WTC11 (cell line): ENCODE measurements at regions not wholly inside any gene's neighbourhood (a gene's known extent, or its start where the extent isn't known, plus 50 kb on each side); places are given as distances from the start of the nearest gene placed in this dataset.

Experiments
- ATAC-seq: fragments of 200-7000 bp; cut with Tn5 transposase; 2 replicates; pipeline ENCODE4 v1.10.0; 2021; ENCODE audit warnings: mild to moderate bottlenecking, moderate library complexity
- CTCF ChIA-PET: fragments of 300-600 bp; sonication (Branson Sonifier 250); formaldehyde crosslinking; loops from one replicate; lab custom pipeline; 2021; ENCODE audit warnings: antibody characterized with exemption; lab: Charles Lee
- POLR2A ChIA-PET: fragments of 350-600 bp; sonication (Branson Sonifier 250); formaldehyde crosslinking; loops from one replicate; lab custom pipeline; 2021; ENCODE audit warnings: antibody characterized with exemption; lab: Charles Lee
- DNase-seq: peaks from one replicate; pipeline ENCODE4 v3.0.0; 2021; ENCODE audit warnings: low spot score
- H3K27ac Mint-ChIP-seq: 2 replicates; pipeline ENCODE4 v1.8.0; 2021; ENCODE audit warnings: mixed read lengths
- H3K27me3 Mint-ChIP-seq: 2 replicates; pipeline ENCODE4 v1.8.0; 2021; ENCODE audit warnings: low read depth, mild to moderate bottlenecking, moderate library complexity, mixed read lengths
- H3K36me3 Mint-ChIP-seq: 2 replicates; pipeline ENCODE4 v1.8.0; 2021; ENCODE audit warnings: mixed read lengths
- H3K4me1 Mint-ChIP-seq: 2 replicates; pipeline ENCODE4 v1.8.0; 2022; ENCODE audit warnings: mixed read lengths
- H3K4me3 Mint-ChIP-seq: 2 replicates; pipeline ENCODE4 v1.8.0; 2021; ENCODE audit warnings: mild to moderate bottlenecking, moderate library complexity, mixed read lengths
- H3K9me3 Mint-ChIP-seq: 2 replicates; pipeline ENCODE4 v1.8.0; 2021; ENCODE audit warnings: mixed read lengths
- AR ChIP-seq: fragments of 250-450 bp; sonication (Bioruptor Pico); IDR thresholded peaks from 2 replicates; pipeline ENCODE4 v1.9.0; 2021; ENCODE audit warnings: mild to moderate bottlenecking
- ATF1 ChIP-seq: sonication (generic); formaldehyde crosslinking; IDR thresholded peaks from 2 replicates; pipeline ENCODE4 v1.8.1; 2023; ENCODE audit warnings: mild to moderate bottlenecking, moderate library complexity, missing genetic modification reagents
- ELF4 ChIP-seq: sonication (generic); formaldehyde crosslinking; IDR thresholded peaks from 2 replicates; pipeline ENCODE4 v1.8.1; 2022; ENCODE audit warnings: low read depth, mild to moderate bottlenecking, moderate library complexity, missing genetic modification reagents
- ERG ChIP-seq: fragments of 250-450 bp; sonication (Bioruptor Pico); IDR thresholded peaks from 2 replicates; pipeline ENCODE4 v1.8.0; 2021; ENCODE audit warnings: mild to moderate bottlenecking
- FOXJ3 ChIP-seq: sonication (generic); formaldehyde crosslinking; IDR thresholded peaks from 2 replicates; pipeline ENCODE4 v1.9.0; 2021; ENCODE audit warnings: missing genetic modification reagents, mild to moderate bottlenecking, borderline replicate concordance
- FOXP1 ChIP-seq: sonication (generic); formaldehyde crosslinking; IDR thresholded peaks from 2 replicates; pipeline ENCODE4 v1.8.0; 2022; ENCODE audit warnings: missing genetic modification reagents, mild to moderate bottlenecking, moderate library complexity, borderline replicate concordance
- GABPB1 ChIP-seq: sonication (generic); formaldehyde crosslinking; IDR thresholded peaks from 2 replicates; pipeline ENCODE4 v1.8.1; 2023; ENCODE audit warnings: mild to moderate bottlenecking, missing genetic modification reagents
- HMGA2 ChIP-seq: fragments of 250-450 bp; sonication (Bioruptor Pico); IDR thresholded peaks from 2 replicates; pipeline ENCODE4 v1.4.0; 2021; ENCODE audit warnings: mild to moderate bottlenecking, moderate library complexity
- IRF1 ChIP-seq: sonication (generic); formaldehyde crosslinking; IDR thresholded peaks from 2 replicates; pipeline ENCODE4 v1.8.0; 2023; ENCODE audit warnings: missing genetic modification reagents
- KAT7 ChIP-seq: sonication (generic); formaldehyde crosslinking; IDR thresholded peaks from 2 replicates; pipeline ENCODE4 v1.8.1; 2023; ENCODE audit warnings: missing genetic modification reagents, mild to moderate bottlenecking, borderline replicate concordance
- MLX ChIP-seq: sonication (generic); formaldehyde crosslinking; IDR thresholded peaks from 2 replicates; pipeline ENCODE4 v1.8.1; 2023; ENCODE audit warnings: mild to moderate bottlenecking, missing genetic modification reagents, moderate library complexity
- OVOL2 ChIP-seq: fragments of 250-450 bp; sonication (Bioruptor Pico); IDR thresholded peaks from 2 replicates; pipeline ENCODE4 v1.9.0; 2021; ENCODE audit warnings: mild to moderate bottlenecking, borderline replicate concordance
- PRDM15 ChIP-seq: sonication (generic); formaldehyde crosslinking; IDR thresholded peaks from 2 replicates; pipeline ENCODE4 v1.8.0; 2022; ENCODE audit warnings: missing genetic modification reagents
- SMAD3 ChIP-seq: sonication (generic); formaldehyde crosslinking; IDR thresholded peaks from 2 replicates; pipeline ENCODE4 v1.8.0; 2022; ENCODE audit warnings: missing genetic modification reagents, mild to moderate bottlenecking, borderline replicate concordance
- TEAD1 ChIP-seq: sonication (generic); formaldehyde crosslinking; IDR thresholded peaks from 2 replicates; pipeline ENCODE4 v1.8.0; 2022; ENCODE audit warnings: mild to moderate bottlenecking, missing genetic modification reagents
- TP53 ChIP-seq: sonication (generic); formaldehyde crosslinking; IDR thresholded peaks from 2 replicates; pipeline ENCODE4 v1.8.1; 2023; ENCODE audit warnings: mild to moderate bottlenecking, missing genetic modification reagents
- USF1 ChIP-seq: sonication (generic); formaldehyde crosslinking; IDR thresholded peaks from 2 replicates; pipeline ENCODE4 v1.8.0; 2022; ENCODE audit warnings: mild to moderate bottlenecking, missing genetic modification reagents
- ZBTB43 ChIP-seq: sonication (generic); formaldehyde crosslinking; IDR thresholded peaks from 2 replicates; pipeline ENCODE4 v1.8.1; 2023; ENCODE audit warnings: mild to moderate bottlenecking, missing genetic modification reagents
- ZMAT4 ChIP-seq: fragments of 250-450 bp; sonication (Bioruptor Pico); IDR thresholded peaks from 2 replicates; pipeline ENCODE4 v1.9.0; 2021; ENCODE audit warnings: mild to moderate bottlenecking
- ZNF121 ChIP-seq: sonication (generic); formaldehyde crosslinking; IDR thresholded peaks from 2 replicates; pipeline ENCODE4 v1.8.0; 2023; ENCODE audit warnings: missing genetic modification reagents

- TF ChIP-seq HMGA2 (CRISPR knock-in tag) (no peak), KAT7 (CRISPR knock-in tag) (no peak), ZMAT4 (CRISPR knock-in tag) (no peak), OVOL2 (CRISPR knock-in tag) (no peak), ATF1 (no peak), IRF1 (CRISPR knock-in tag) (no peak), AR (CRISPR knock-in tag) (no peak), MLX (CRISPR knock-in tag) (no peak), ZBTB43 (no peak), FOXJ3 (no peak), ELF4 (no peak), TP53 (CRISPR knock-in tag) (no peak), TEAD1 (CRISPR knock-in tag) (no peak), GABPB1 (CRISPR knock-in tag) (no peak), ZNF121 (CRISPR knock-in tag) (no peak), USF1 (CRISPR knock-in tag) (no peak), SMAD3 (CRISPR knock-in tag) (no peak), ERG (CRISPR knock-in tag) (no peak), PRDM15 (no peak), FOXP1 (CRISPR knock-in tag) (no peak)
- TF ChIP-seq, all 79 proteins: peak for 0
- Mint-ChIP-seq H3K4me1 (peaks cover 7% of the 10 kb centered on the region), H3K9me3 (0 out of 2 replicates have a peak, but pooled peaks cover 3% of the 10 kb centered on the region), H3K27me3 (no peaks in the 10 kb centered on the region), H3K36me3 (no peaks in the 10 kb centered on the region), H3K27ac (no peak overlapping the region), H3K4me3 (no peak overlapping the region)
- ChIA-PET POLR2A (no interaction called here), CTCF (no interaction called here)
- DNase-seq (no peak), ATAC-seq (no peak)
These were observed 758.7 kb downstream of the CDH18 start for GRCh38 chr5:19229179-19229835.
